Renal cortical epithelial cell (primary cell): ENCODE measurements at regions not wholly inside any gene's neighbourhood (a gene's known extent, or its start where the extent isn't known, plus 50 kb on each side); places are given as distances from the start of the nearest gene placed in this dataset.
"Not testable (repeated sequence)": the region's sequence is repeated elsewhere in the genome, so short reads cannot be mapped to it uniquely, and the experiment has no call there.

Source experiments
- DNase-seq: peaks from one replicate; pipeline ENCODE4 v3.0.0-alpha.2; 2011; ENCODE audit warnings: low read depth

- DNase-seq = no peak
Observed at GRCh38 chr1:67528141-67528540, 97.9 kb upstream of the SERBP1 start.

- DNase-seq = peak; percentile 55
Observed at GRCh38 chr1:67530071-67530470, 99.9 kb upstream of the SERBP1 start.

GRCh38 chr1:67532452-67533216 lies 102.4 kb upstream of the SERBP1 start:
- peak; percentile 86 for DNase-seq

DNA sequence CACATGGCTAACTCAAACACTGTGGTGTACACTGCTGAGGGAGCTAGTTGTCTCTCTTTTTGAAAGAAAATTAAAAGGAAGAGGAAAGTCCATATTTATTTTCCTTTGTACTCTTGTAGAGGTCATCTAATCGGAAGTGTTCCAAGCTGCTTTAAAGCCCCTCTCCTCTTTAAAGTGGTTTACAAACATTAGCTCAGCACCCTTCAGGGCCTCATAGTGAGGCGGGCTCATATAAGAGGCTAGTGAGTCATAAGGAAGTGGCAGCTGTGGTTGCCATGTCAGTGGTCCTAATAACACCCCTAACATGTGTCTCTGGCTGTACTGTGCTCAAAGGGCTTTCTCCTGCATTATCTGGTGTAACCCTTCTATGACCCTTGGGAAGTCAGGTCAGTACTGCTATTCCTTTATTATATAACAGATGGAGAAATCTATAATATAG lies 104.4 kb upstream of the SERBP1 start:
- peak; percentile 49 for DNase-seq

GRCh38 chr1:67535474-67535873 lies 105.3 kb upstream of the SERBP1 start:
- peak; percentile 87 for DNase-seq

DNA sequence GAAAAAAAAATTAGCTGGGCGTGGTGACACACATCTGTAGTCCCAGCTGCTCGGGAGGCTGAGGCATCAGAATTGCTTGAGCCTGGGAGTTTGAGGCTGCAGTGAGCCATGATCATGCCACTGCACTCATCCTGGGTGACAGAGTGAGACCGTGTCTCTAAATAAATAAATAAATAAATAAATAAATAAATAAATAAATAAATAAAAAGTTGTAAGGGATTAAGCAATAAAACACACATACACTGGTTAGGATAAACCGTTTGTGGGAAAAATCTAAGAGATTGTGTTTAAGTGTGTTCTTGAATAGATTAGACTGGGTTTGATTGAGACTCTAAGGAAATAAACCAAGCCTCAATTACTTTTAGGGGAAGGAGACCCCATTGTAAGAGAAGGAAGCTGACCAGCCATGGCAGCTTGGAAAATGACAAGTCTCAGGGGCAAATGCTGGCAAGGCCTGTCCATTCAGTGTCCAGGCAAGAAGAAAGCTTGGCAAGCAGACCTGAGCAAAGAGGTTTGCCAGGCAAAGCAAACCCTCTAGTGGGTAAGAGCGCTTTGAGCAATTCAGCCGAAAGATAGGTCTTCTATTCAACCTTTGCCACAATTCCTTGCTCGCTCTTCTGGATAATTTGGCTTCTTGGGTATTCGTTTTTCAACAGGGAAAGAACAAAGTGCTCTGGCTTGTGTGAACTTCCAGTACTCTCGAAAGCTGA lies 106.9 kb upstream of the SERBP1 start:
- peak; percentile 67 for DNase-seq

DNA sequence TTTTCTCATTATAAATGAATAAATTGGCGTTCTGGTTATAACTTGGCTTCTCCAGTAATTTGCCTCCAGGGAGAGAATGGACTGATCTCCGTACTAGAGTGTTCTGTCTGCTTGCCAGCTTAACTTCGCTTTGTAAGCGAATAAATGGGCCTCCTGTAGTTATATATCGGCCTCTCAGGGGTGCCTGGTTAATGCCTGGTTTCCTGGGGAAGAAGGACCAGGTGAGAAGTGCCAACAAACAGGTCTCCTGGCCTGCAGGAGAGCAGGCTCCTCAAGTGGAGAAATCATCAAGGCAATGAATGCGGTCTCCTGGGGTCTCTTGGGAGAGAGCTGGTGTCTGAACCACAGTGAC lies 107.4 kb upstream of the SERBP1 start:
- DNase-seq = no peak

DNA sequence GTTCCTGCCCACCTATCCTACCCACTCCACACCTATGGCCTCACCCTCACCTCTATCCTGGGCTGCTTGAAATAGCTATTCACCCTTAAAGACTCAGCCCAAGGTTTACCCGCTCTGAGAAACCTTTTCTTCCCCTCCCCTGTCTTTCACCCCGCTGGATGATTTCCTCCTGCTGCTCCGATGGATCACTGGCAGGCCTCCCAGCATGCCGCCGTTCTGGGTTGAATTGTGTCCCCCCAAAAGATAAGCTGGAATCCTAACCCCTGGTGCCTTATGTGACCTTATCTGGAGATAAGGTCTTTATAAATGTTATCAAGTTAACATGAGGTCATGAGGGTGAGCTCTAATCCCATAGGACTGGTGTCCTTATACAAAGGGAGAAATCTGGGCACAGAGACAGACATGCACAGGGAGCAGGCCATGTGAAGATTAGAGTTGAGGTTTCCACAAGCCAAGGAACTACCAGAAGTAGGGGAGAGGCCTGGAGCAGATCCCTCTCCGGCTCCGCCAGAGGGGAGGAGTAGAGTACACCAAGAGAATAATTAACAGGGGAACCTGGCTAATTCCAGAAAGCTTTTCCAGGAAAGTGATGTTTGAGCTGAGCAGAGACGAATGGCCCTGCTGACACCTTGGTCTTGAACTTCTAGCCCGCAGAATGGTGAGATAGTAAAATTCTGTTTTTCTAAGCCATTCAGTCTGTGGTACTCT lies 110.0 kb upstream of the SERBP1 start:
- peak; percentile 73 for DNase-seq

- DNase-seq = no peak
Observed at GRCh38 chr1:67540733-67541125, 110.5 kb upstream of the SERBP1 start.

GRCh38 chr1:67542747-67543146 lies 112.5 kb upstream of the SERBP1 start:
- DNase-seq = no peak

GRCh38 chr1:67544921-67545320 lies 114.7 kb upstream of the SERBP1 start:
- DNase-seq = peak; percentile 52

DNA sequence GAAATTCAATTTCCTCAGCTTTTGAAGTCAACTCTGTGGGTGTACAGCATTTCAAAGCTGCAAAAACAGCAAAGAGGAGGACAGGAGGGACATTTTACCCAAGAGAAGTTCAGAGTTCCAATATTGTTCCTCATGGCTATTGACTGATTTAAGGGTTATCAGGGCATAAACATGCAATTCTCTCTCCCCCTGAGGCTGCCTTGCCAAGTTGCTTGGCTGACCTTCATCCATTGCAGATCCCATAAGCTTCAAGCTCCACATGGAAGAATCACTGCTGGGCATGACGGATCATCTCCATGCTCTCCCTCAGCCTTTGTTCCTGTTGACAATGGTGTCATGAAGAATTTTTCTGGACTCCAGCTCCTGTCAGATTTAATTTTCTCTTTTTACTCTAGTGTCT lies 115.2 kb upstream of the SERBP1 start:
- no peak for DNase-seq

DNA sequence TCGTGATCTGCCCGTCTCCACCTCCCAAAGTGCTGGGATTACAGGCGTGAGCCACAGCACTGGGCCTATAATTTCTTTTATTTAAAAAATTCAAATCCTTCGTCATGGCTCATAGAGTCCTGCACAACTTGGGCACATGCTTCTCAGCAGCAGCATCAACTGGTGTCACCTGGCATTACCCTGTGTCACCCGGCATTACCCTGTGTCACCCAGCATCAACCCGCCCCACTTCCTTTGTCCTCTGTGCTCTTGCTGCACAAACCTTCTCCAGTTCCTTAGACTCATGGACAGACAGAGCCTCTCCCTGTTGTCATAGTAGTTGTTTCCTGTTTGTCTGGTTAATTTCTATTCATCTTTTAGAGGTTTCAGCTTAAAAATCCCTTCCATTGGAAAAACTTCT lies 121.2 kb upstream of the SERBP1 start:
- DNase-seq = no peak

DNA sequence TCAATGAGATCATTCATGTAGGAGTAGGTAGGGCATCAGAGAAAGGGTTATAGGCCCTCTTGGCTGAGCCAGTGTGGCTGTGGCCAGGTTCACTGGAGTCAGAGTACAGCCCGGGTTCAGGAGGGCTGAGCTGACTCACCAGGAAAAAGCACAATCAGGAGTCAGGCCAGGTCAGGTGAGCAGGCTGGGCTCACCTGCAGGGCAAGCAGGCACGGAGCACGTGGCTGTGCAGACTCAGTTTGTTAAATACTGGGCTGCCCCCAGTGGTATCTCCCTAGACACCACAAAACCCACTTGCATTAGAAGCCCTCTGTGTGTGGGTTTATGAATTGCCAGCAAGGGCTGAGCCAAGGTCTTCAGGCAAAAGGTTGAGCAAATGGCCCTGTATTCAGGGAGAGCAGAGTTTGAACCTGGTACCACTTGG lies 122.1 kb upstream of the SERBP1 start:
- DNase-seq = peak; percentile 76

GRCh38 chr1:67554204-67554603 lies 124.0 kb upstream of the SERBP1 start:
- DNase-seq = not testable (repeated sequence)

- DNase-seq = no peak
Observed at GRCh38 chr1:67555461-67556296, 125.5 kb upstream of the SERBP1 start.

DNA sequence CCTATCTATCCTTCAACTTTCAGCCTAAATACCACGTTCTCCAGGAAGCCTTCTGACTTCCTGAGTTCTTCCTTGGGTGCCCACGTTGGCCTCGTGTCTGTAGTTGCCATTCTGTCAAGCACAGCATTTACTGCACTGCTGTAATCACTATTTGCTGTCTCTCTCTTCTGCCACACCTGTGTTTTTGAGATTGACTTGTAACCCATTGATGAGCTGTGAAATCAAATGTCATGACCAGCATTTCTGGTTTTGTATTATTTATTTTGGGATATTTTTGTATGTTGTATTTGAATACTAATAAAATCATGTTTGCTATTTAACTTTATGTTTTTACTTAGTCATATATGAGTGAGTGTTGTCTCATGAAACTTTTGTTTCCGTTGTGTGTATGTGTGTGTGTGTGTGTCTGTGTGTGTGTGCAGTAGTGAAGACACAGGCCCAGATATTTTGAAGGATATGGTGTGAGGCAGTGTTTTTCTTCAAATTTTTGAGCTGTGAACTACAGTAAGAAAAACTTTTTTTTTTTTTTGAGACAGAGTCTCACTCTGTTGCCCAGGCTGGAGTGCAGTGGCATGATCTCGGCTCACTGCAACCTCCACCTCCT lies 126.2 kb upstream of the SERBP1 start:
- DNase-seq = no peak

DNA sequence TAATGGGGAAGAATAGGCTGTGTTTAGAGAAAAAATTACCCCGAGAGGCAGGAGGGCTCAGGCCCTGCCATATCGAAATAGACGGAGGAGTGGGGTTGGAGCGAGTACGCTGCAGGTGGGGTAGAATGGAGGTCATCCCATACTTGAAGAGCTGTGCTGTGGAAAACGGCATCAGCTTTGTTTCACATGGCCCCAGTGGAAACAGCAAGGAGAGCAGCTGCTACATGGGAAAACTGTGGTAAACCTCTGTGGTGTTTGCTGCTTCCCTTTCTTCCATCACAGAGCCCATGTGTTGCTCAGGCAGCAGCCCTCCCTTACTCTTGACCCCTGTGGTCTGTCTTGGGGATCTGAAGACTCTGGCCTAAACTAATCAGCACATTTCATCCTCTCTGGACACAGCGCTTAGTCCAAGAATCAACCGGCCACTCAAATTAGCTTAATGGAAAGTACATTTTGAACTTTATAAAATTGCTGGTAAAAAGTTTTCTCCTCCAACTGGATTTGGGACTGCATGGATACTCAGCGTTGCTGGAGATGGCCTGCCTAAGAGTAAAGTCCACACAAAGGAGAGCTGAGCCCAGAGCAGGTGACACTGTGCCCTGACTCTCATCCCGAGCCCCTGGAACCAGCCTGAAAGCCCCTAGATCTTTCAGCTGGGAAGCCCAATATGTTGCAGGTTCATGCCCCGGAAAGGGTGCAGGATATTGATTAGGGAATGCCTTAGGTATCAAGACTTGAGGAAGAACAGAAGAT lies 127.1 kb upstream of the GADD45A start:
- DNase-seq = no peak

- no peak for DNase-seq
Observed at GRCh38 chr1:67558449-67559193, 126.4 kb upstream of the GADD45A start.

DNA sequence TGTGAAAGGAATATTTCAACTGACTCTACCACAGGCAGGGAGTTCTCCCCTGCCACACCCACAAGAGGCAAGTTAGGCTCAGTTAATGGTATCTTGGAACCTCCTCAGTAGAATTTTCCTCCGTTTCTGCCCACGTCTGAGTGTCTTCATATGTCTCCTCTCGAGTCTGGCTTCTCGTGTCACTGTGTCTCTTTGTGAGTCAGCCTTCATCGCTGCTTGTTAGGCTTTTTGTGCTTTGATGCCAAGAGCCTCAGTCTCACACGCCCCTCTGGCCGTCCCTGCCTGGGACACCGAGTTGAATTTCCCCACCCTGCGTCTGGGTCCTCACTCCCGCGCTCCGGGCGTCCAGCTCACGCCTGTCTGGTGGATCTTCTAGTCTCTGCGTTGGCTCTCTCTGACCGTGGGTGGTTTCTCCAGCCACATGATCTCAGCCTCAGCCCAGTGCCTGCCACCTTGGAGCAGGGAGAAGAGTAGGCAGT lies 125.7 kb upstream of the GADD45A start:
- no peak for DNase-seq
